Natural killer cell (primary cell): ENCODE measurements at regions not wholly inside any gene's neighbourhood (a gene's known extent, or its start where the extent isn't known, plus 50 kb on each side); places are given as distances from the start of the nearest gene placed in this dataset.
"Not testable (repeated sequence)": the region's sequence is repeated elsewhere in the genome, so short reads cannot be mapped to it uniquely, and the experiment has no call there.

ENCODE experiments used
- ATAC-seq, 3 donors: fragments of 150-1000 bp in 2 of 3; fragments of 200-7000 bp in 1 of 3; cut with Tn5 transposase; 1 replicate in 1 of 3; 2 replicates in 2 of 3; pipeline ENCODE4 v1.10.0; 2021; ENCODE audit warnings: mild to moderate bottlenecking in 2 of 3, moderate library complexity in 2 of 3
- DNase-seq, 2 donors: peaks; one replicate each; pipeline versions ENCODE4 v3.0.0 to v3.0.0-alpha.2; 2013 to 2021; ENCODE audit warnings: mixed read lengths in 1 of 2
- H3K27ac ChIP-seq: one replicate; pipeline ENCODE4 v1.5.1; 2013; ENCODE audit warnings: mild to moderate bottlenecking, low read length
- H3K27me3 ChIP-seq: one replicate; pipeline ENCODE4 v1.6.1; 2013; ENCODE audit warnings: low read length; ENCODE audit not compliant: control insufficient read depth, insufficient read depth
- H3K36me3 ChIP-seq: one replicate; pipeline ENCODE4 v1.6.1; 2013; ENCODE audit warnings: low read length; ENCODE audit not compliant: control insufficient read depth, insufficient read depth
- H3K4me1 ChIP-seq: one replicate; pipeline ENCODE4 v1.6.1; 2013; ENCODE audit warnings: low read length; ENCODE audit not compliant: control insufficient read depth, insufficient read depth
- H3K4me3 ChIP-seq: one replicate; pipeline ENCODE4 v1.5.1; 2013; ENCODE audit warnings: low read length
- H3K9me3 ChIP-seq: one replicate; pipeline ENCODE4 v1.6.1; 2013; ENCODE audit warnings: low read length; ENCODE audit not compliant: control insufficient read depth, insufficient read depth
- H3K27ac Mint-ChIP-seq, 2 donors: one replicate each; pipeline ENCODE4 v1.8.0; 2022; ENCODE audit warnings: mild to moderate bottlenecking in 2 of 2, mixed read lengths in 2 of 2, moderate library complexity in 1 of 2
- H3K27me3 Mint-ChIP-seq, 2 donors: one replicate each; pipeline ENCODE4 v1.8.0; 2022; ENCODE audit warnings: low read depth in 2 of 2, mixed read lengths in 2 of 2
- H3K36me3 Mint-ChIP-seq: one replicate; pipeline ENCODE4 v1.8.0; 2022; ENCODE audit warnings: mixed read lengths
- H3K4me1 Mint-ChIP-seq, 2 donors: one replicate each; pipeline ENCODE4 v1.8.0; 2022; ENCODE audit warnings: mixed read lengths in 2 of 2
- H3K4me3 Mint-ChIP-seq: one replicate; pipeline ENCODE4 v1.8.0; 2022; ENCODE audit warnings: mild to moderate bottlenecking, moderate library complexity, mixed read lengths
- H3K9me3 Mint-ChIP-seq, 2 donors: one replicate each; pipeline ENCODE4 v1.8.0; 2022; ENCODE audit warnings: mixed read lengths in 2 of 2
- CTCF ChIP-seq: fragments of 200-600 bp; IDR thresholded peaks from one replicate; pipeline ENCODE4 v1.8.0; 2022; ENCODE audit warnings: antibody characterized with exemption
- WGBS: methylation state at CpG from one replicate; pipeline ENCODE4 v1.1.7; 2013; ENCODE audit warnings: missing lambda C conversion rate; ENCODE audit not compliant: insufficient coverage; 5-methylcytosine and 5-hydroxymethylcytosine counted together
- intact Hi-C: fragments of 100-400 bp; cut with micrococcal nuclease; formaldehyde crosslinking; loops from one replicate; pipeline ENCODE4 v1.14.2; 2022

GRCh38 chr5:10019236-10019635, 230.5 kb downstream of the ATPSCKMT start:
- no peaks in the 10 kb centered on the region for H3K4me1 ChIP-seq
- Mint-ChIP-seq H3K27me3 (no peaks in the 10 kb centered on the region), H3K36me3 (no peaks in the 10 kb centered on the region), H3K9me3 (peaks cover 14% of the 10 kb centered on the region in 2 donors), H3K4me3 (no peak overlapping the region), H3K4me1 (no peaks in the 10 kb centered on the region), H3K27ac (no peak overlapping the region)
- H3K27ac ChIP-seq = no peak overlapping the region
- intact Hi-C loops = no loop called here
- no peaks in the 10 kb centered on the region for H3K36me3 ChIP-seq
- no peaks in the 10 kb centered on the region for H3K27me3 ChIP-seq
- H3K4me3 ChIP-seq = no peak overlapping the region
- WGBS = 67% methylated on average over 1 of the region's 2 CpGs
- ATAC-seq = no peak
- H3K9me3 ChIP-seq = peaks cover 3% of the 10 kb centered on the region
- DNase-seq = no peak
- no peak for TF ChIP-seq CTCF

- H3K4me3 Mint-ChIP-seq = no peak overlapping the region
- H3K27ac Mint-ChIP-seq = no peak overlapping the region
- TF ChIP-seq CTCF = no peak
- intact Hi-C loops = no loop called here
- no peaks in the 10 kb centered on the region for H3K27me3 ChIP-seq
- H3K4me3 ChIP-seq = no peak overlapping the region
- H3K36me3 Mint-ChIP-seq = no peaks in the 10 kb centered on the region
- no peaks in the 10 kb centered on the region for H3K4me1 Mint-ChIP-seq
- no peaks in the 10 kb centered on the region for H3K27me3 Mint-ChIP-seq
- 100% methylated on average over 2 of the region's 5 CpGs for WGBS
- H3K4me1 ChIP-seq = no peaks in the 10 kb centered on the region
- H3K9me3 ChIP-seq = peaks cover 3% of the 10 kb centered on the region
- peaks cover 12 to 14% of the 10 kb centered on the region in 2 donors for H3K9me3 Mint-ChIP-seq
- H3K27ac ChIP-seq = no peak overlapping the region
- ATAC-seq = no peak
- H3K36me3 ChIP-seq = no peaks in the 10 kb centered on the region
- DNase-seq = no peak
These were observed 231.3 kb downstream of the ATPSCKMT start for GRCh38 chr5:10018201-10019069.

GRCh38 chr5:10017786-10018185, 231.9 kb downstream of the ATPSCKMT start:
- no peak overlapping the region for H3K4me3 Mint-ChIP-seq
- Histone ChIP-seq H3K27ac (no peak overlapping the region), H3K36me3 (no peaks in the 10 kb centered on the region), H3K4me3 (no peak overlapping the region), H3K9me3 (peaks cover 3% of the 10 kb centered on the region), H3K27me3 (no peaks in the 10 kb centered on the region), H3K4me1 (no peaks in the 10 kb centered on the region)
- no peaks in the 10 kb centered on the region for H3K36me3 Mint-ChIP-seq
- intact Hi-C loops = no loop called here
- 66% methylated on average over 4 of the region's 4 CpGs for WGBS
- H3K27me3 Mint-ChIP-seq = no peaks in the 10 kb centered on the region
- DNase-seq = no peak
- no peak for ATAC-seq
- H3K27ac Mint-ChIP-seq = no peak overlapping the region
- TF ChIP-seq CTCF = no peak
- no peaks in the 10 kb centered on the region for H3K4me1 Mint-ChIP-seq
- peaks cover 9 to 12% of the 10 kb centered on the region in 2 donors for H3K9me3 Mint-ChIP-seq

GRCh38 chr5:10016559-10016958, 233.1 kb downstream of the ATPSCKMT start:
- H3K9me3 ChIP-seq, intact Hi-C loops, H3K27me3 ChIP-seq, ATAC-seq, H3K27ac Mint-ChIP-seq, DNase-seq, H3K4me3 ChIP-seq, H3K4me3 Mint-ChIP-seq, H3K27ac ChIP-seq, H3K4me1 Mint-ChIP-seq, H3K4me1 ChIP-seq, H3K36me3 ChIP-seq, H3K27me3 Mint-ChIP-seq, H3K9me3 Mint-ChIP-seq, H3K36me3 Mint-ChIP-seq: not testable (repeated sequence)
- 80% methylated on average over 8 of the region's 8 CpGs for WGBS

- H3K36me3 Mint-ChIP-seq = not testable (repeated sequence)
These were observed 234.0 kb downstream of the ATPSCKMT start for GRCh38 chr5:10015681-10016080.

More at GRCh38 chr5:10015681-10016080, 234.0 kb downstream of the ATPSCKMT start:
- 92% methylated on average over 3 of the region's 3 CpGs for WGBS
- H3K9me3 Mint-ChIP-seq, H3K27me3 Mint-ChIP-seq, ATAC-seq, H3K4me3 Mint-ChIP-seq, H3K4me3 ChIP-seq, H3K36me3 ChIP-seq, H3K9me3 ChIP-seq, H3K4me1 ChIP-seq, DNase-seq, intact Hi-C loops, H3K27ac Mint-ChIP-seq, H3K27me3 ChIP-seq, H3K4me1 Mint-ChIP-seq, H3K27ac ChIP-seq: not testable (repeated sequence)
